Esophagus (tissue), 2 donors: ENCODE measurements at regions not wholly inside any gene's neighbourhood (a gene's known extent, or its start where the extent isn't known, plus 50 kb on each side); places are given as distances from the start of the nearest gene placed in this dataset.
"Not testable (repeated sequence)": the region's sequence is repeated elsewhere in the genome, so short reads cannot be mapped to it uniquely, and the experiment has no call there.

Source experiments
- H3K27ac ChIP-seq, 2 donors: one replicate each; pipeline ENCODE4 v1.5.1; 2013; ENCODE audit warnings: low read depth in 2 of 2, mild to moderate bottlenecking in 2 of 2, inconsistent platforms in 1 of 2, low read length in 1 of 2, moderate library complexity in 1 of 2
- H3K27me3 ChIP-seq, 2 donors: one replicate each; pipeline ENCODE4 v1.6.1; 2013; ENCODE audit warnings: low read length in 2 of 2, control low read depth in 1 of 2, mild to moderate bottlenecking in 1 of 2; ENCODE audit not compliant: insufficient read depth in 2 of 2, control insufficient read depth in 1 of 2
- H3K36me3 ChIP-seq, 2 donors: one replicate each; pipeline ENCODE4 v1.6.1; 2013; ENCODE audit warnings: low read length in 1 of 2; ENCODE audit not compliant: control insufficient read depth in 2 of 2, insufficient read depth in 2 of 2
- H3K4me1 ChIP-seq, 2 donors: one replicate each; pipeline ENCODE4 v1.6.1; 2013; ENCODE audit warnings: low read length in 1 of 2; ENCODE audit not compliant: control insufficient read depth in 2 of 2, insufficient read depth in 2 of 2
- H3K4me3 ChIP-seq, 2 donors: one replicate each; pipeline ENCODE4 v1.5.1; 2013; ENCODE audit warnings: low read length in 2 of 2, mild to moderate bottlenecking in 2 of 2, low read depth in 1 of 2, moderate library complexity in 1 of 2
- H3K9me3 ChIP-seq, 2 donors: one replicate each; pipeline ENCODE4 v1.6.1; 2013; ENCODE audit warnings: mild to moderate bottlenecking in 2 of 2, low read depth in 1 of 2, low read length in 1 of 2, moderate library complexity in 1 of 2; ENCODE audit not compliant: control insufficient read depth in 2 of 2, insufficient read depth in 1 of 2
- WGBS, 2 donors: extraction: QIAGEN DNeasy Blood & Tissue Kit; methylation state at CpG; one replicate each; pipeline ENCODE4 v1.1.7; 2013; 5-methylcytosine and 5-hydroxymethylcytosine counted together
- donor health status: healthy with polysubstance abuse.
- donor health status: Bipolar disorder and iron deficiency.

- no peaks in the 10 kb centered on the region for H3K27me3 ChIP-seq
- H3K27ac ChIP-seq: no peak overlapping the region
- H3K4me1 ChIP-seq: no peaks in the 10 kb centered on the region
- no peaks in the 10 kb centered on the region for H3K36me3 ChIP-seq
- H3K4me3 ChIP-seq: no peak overlapping the region
- H3K9me3 ChIP-seq: no peaks in the 10 kb centered on the region
Observed at GRCh38 chr6:139449611-139450000, 75.2 kb upstream of the CITED2 start.

DNA sequence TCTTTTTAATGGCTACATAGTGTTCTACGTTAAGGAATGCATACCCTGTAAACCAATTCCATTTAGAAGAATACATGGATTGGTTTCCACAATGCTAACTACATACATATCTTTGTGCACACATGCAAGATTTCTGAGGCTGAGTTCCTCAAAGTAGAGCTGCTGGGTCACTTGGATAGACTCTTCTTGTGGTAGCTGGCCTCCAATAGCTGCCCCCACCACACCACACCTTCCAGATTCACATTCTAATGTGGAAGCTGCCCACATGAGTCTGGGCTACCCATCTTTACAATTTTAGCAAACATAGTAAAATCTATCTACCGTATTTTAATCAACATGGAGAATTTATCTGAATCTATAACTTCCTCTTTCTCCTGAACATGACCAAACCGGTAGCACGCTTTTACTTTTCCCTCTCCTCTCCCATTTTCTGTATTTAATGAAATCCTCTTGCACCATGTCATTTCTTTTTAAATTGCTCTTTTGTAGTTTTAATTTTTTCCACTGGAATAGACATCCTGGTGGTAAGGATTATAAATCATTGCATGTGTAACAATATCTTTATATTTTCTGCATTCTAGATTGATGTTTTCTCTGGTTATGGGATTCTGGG is 74.7 kb upstream of the CITED2 start:
- H3K4me3 ChIP-seq: no peak overlapping the region
- H3K4me1 ChIP-seq: no peaks in the 10 kb centered on the region
- no peaks in the 10 kb centered on the region for H3K36me3 ChIP-seq
- no peaks in the 10 kb centered on the region for H3K27me3 ChIP-seq
- no peak overlapping the region for H3K27ac ChIP-seq
- H3K9me3 ChIP-seq: no peaks in the 10 kb centered on the region
- 89 to 93% methylated on average over 4 of the region's 4 CpGs for WGBS, 2 donors

DNA sequence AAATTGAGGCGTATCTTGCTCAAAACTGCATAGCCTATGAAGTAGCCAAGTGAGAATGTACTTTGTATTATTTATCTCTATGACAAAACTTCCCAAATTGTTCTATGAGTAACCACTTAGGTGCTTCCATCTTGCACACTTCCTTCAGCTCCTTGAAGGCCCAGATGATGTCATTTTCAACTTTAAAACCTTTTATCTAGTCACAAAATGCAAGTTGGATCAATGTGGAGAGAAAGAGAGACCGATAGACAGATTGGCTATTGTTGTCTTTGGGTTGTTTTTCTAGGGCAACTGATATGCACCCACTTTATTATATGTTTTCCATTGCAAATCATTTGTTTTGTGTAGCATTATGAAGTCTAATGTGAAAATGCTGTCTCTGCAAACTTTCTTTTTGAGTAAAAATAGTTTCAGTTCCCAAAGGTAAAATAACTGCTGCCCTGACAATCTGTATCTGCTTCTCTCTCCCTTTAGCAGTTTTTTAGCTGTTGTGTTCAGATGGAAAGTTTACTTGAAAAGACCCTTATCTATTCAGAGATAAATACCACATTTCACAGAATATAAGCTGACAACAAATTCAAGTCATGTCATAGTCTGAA is 73.7 kb upstream of the CITED2 start:
- WGBS, 2 donors: 79 to 85% methylated on average over 2 of the region's 2 CpGs
- H3K27me3 ChIP-seq: no peaks in the 10 kb centered on the region
- no peaks in the 10 kb centered on the region for H3K4me1 ChIP-seq
- H3K36me3 ChIP-seq: no peaks in the 10 kb centered on the region
- no peak overlapping the region for H3K27ac ChIP-seq
- H3K4me3 ChIP-seq: no peak overlapping the region
- H3K9me3 ChIP-seq: no peaks in the 10 kb centered on the region

DNA sequence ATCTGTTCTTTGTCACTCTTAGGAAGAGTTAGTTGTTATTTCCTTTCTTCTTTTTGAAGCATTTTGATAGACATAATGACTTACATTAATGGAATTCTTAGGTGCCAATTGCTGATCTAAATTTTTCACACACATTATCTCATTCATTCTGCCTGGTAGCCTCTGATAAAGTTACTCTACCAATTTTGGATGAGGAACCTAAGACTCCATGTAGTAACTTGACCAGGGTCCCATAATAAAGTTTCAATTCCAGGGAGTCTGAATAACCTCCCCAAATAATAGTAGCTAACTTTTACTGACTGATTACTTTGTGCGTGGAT is 73.2 kb upstream of the CITED2 start:
- H3K4me1 ChIP-seq: no peaks in the 10 kb centered on the region
- WGBS, 2 donors: 95% methylated on average over 1 of the region's 1 CpG
- no peak overlapping the region for H3K4me3 ChIP-seq
- H3K27ac ChIP-seq: no peak overlapping the region
- no peaks in the 10 kb centered on the region for H3K36me3 ChIP-seq
- no peaks in the 10 kb centered on the region for H3K27me3 ChIP-seq
- H3K9me3 ChIP-seq: no peaks in the 10 kb centered on the region

DNA sequence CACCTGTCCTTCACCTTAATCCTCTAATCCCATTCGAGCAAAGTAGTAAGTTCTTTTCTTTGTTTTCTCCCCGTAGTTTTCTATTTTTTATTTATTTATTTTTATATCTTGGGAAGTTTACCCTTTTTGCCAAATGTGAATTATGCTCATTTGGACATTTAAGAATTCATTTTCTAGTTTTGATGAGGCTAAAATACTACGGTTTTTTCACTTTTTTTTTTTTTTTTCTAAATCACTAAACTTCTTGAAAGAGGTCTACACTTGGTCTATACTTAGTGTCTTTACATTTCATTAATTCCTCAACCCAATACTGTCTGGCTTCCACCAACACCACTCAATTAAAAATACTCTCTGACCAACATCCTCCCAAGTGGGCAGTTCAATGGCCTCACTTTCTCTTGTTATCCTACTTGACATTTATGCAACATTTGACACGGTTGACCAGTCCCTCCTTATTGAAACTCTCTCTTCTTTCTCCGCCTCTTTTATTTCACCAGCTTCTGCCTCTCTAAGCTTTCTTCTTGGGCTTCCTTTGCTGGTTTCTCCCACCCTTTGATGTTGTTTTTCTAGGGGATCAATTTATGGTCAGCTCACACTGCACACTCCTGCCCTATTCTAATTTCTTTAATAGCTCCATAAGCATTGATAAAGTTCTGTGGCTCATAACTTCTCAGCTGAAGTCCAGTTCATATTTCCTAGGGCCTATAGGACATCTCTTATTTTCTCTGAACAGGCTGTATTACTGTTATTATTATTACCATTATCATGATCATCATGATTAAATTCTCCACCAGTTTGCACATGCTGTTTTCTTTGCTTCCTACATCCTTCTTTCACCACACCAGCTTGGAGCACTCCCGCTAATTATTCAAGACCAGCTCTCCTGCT is 72.6 kb upstream of the CITED2 start:
- no peaks in the 10 kb centered on the region for H3K36me3 ChIP-seq
- WGBS, 2 donors: 90 to 92% methylated on average over 6 of the region's 6 CpGs
- no peaks in the 10 kb centered on the region for H3K4me1 ChIP-seq
- no peak overlapping the region for H3K4me3 ChIP-seq
- no peaks in the 10 kb centered on the region for H3K9me3 ChIP-seq
- no peak overlapping the region for H3K27ac ChIP-seq
- no peaks in the 10 kb centered on the region for H3K27me3 ChIP-seq

GRCh38 chr6:139446138-139446715 is 71.8 kb upstream of the CITED2 start:
- no peaks in the 10 kb centered on the region for H3K4me1 ChIP-seq
- WGBS, 2 donors: 90 to 93% methylated on average over 5 of the region's 5 CpGs
- H3K4me3 ChIP-seq: no peak overlapping the region
- H3K27ac ChIP-seq: no peak overlapping the region
- no peaks in the 10 kb centered on the region for H3K9me3 ChIP-seq
- no peaks in the 10 kb centered on the region for H3K36me3 ChIP-seq
- H3K27me3 ChIP-seq: no peaks in the 10 kb centered on the region

- H3K9me3 ChIP-seq, H3K27ac ChIP-seq: not testable (repeated sequence)
Observed at GRCh38 chr6:139444273-139444787, 69.9 kb upstream of the CITED2 start.

GRCh38 chr6:139443231-139444112 is 69.0 kb upstream of the CITED2 start:
- 61 to 63% methylated on average over 15 of the region's 15 CpGs for WGBS, 2 donors
- Histone ChIP-seq H3K27me3 (no peaks in the 10 kb centered on the region), H3K27ac (no peak overlapping the region), H3K4me3 (no peak overlapping the region), H3K9me3 (no peaks in the 10 kb centered on the region), H3K36me3 (no peaks in the 10 kb centered on the region), H3K4me1 (no peaks in the 10 kb centered on the region)

More at GRCh38 chr6:139444273-139444787, 69.9 kb upstream of the CITED2 start:
- not testable (repeated sequence) for H3K4me1 ChIP-seq, H3K36me3 ChIP-seq, H3K4me3 ChIP-seq, H3K27me3 ChIP-seq
- WGBS, 2 donors: 97% methylated on average over 11 of the region's 11 CpGs

DNA sequence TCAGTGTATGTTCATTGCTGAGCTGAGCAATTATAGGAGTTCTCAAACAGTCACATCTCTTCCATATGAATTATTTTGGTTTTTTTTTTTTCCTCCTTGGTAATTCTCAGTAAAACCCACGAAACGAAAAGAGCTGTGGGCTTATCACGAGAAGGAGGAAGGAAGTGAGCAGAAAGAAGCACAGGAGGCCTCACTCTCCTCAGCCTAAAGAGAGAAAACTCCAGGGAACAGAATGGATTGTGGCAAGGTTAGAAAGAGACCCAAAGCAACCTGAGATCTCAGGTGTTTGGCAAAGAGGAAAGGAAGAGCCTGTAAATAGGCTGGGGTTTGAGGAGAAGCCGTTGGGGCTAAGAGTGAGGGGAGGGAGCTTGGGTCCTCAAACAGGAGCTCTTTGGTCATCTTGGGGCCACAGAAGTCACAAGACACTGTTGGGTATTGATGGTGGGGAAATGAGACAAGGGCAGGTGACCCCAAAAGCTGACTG is 67.8 kb upstream of the CITED2 start:
- 72 to 73% methylated on average over 4 of the region's 4 CpGs for WGBS, 2 donors
- H3K4me1 ChIP-seq: no peaks in the 10 kb centered on the region
- no peaks in the 10 kb centered on the region for H3K36me3 ChIP-seq
- H3K4me3 ChIP-seq: no peak overlapping the region
- H3K27ac ChIP-seq: no peak overlapping the region
- H3K9me3 ChIP-seq: no peaks in the 10 kb centered on the region
- no peaks in the 10 kb centered on the region for H3K27me3 ChIP-seq
